GM11168 (cell line): ENCODE measurements at regions not wholly inside any gene's neighbourhood (a gene's known extent, or its start where the extent isn't known, plus 50 kb on each side); places are given as distances from the start of the nearest gene placed in this dataset.
"Not testable (repeated sequence)": the region's sequence is repeated elsewhere in the genome, so short reads cannot be mapped to it uniquely, and the experiment has no call there.

Experiments
- in situ Hi-C: fragments of 300-500 bp; cut with MboI; formaldehyde crosslinking; loops from one replicate; pipeline ENCODE4 v1.12.0; 2022; ENCODE audit warnings: low sequenced_read_pairs; ENCODE audit not compliant: unreplicated experiment

DNA sequence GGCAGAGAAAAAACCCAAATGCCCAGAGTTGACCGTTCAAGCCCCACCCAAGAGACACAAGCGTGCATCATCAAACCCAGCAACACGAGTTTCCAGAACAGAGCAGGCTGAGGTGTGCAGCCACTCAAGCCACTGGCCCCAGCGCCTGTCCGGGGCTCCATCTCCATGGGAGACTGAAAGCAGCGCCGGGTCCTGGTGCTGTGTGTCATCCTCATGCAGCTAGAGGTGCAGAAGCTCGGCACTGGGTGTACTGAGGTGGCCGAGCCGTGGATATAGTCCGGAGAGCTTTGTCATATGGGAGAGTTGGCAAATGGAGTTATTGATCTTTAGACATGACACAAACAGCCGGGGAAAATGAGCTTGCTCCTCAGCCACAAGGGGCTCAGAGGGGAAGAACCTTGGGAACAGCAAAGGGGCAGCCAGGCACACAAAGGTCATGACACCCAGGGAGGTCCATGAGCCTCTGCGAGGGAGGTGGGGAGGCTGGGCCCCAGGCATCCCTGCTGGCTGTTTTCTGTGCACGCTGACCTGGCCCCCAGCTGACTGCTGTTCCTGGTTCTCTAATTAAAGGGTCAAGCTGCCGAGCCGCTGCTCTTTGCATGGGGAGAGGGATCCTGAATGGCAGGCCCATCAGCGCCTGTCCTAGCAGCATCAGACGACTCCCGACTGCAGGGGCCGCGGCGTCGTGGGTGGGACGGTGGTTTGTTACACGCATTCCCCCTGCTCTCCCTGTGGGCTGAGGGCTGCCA lies 145.4 kb upstream of the SFSWAP start:
- in situ Hi-C loops: no loop called here

DNA sequence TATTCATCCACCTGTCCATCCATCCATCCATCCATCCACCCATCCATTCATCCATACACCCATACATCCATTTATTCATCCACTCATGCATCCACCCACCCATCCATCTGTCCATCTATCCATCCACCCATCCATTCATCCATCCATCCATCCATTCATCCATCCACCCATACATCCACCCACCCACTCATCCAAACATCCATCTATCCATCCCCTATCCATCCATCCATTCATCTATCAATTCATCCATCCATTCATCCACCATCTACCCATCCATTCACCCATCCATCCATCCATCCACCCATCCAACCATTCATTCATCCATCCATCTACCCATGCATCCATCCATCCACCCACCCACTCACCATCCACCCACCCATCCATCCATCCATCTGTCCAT lies 142.6 kb upstream of the SFSWAP start:
- in situ Hi-C loops: no loop called here

DNA sequence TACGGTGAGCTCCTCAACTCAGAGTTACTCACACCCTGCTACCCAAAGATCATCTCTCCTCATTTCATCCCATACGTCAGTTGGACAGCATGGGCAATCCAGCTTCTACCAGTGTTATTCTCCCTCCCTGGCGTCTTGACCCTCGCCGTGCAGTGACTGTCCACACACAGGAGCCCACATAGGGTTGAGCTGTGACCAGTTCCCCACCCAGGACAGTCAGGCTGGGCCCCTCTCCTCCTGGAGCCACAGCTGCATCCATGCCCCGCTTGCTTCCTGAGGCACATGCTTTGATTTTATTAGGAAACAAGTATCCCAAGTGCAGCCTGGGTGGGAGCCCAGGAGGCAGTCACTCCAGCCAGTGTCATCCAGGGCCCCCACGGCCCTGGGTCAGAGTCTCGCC lies 140.3 kb upstream of the SFSWAP start:
- in situ Hi-C loops: no loop called here

DNA sequence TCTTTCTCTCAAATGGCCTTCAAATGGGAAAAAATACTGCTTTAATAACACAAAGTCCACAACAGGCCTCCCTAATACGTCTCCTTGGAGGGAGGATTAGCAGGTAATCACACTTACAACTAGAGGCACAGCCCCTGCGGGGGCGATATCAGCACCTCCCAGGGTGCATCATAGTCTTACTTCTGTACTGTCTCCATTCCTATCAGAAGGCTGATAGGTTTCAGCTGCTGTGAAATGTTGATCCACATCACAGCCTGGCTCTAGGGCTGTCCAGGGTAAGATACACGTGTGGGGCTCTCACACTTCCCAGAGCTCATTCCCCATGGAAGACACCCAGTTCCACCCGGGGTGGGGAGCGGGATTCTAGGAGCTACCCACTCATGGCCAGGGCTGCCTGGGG lies 139.1 kb upstream of the SFSWAP start:
- in situ Hi-C loops: no loop called here

DNA sequence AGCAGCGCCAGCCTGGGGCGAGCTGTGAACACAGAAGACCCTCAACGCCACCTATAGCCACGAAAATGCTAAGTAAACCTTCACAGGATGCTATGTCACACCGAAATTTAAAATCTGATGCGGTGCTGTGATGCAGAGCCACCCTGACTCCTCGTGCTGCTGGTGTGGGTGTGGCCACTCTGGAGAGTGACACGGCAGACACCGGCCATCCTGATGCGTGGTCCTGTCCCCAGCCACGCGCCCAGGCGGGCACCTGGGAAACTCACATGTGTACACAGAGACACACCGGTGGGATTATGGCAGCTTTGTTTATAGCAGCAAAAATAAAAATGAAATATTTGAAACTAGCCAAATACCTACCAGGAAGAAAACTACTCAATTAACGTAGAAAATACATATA lies 138.3 kb upstream of the SFSWAP start:
- in situ Hi-C loops: no loop called here

DNA sequence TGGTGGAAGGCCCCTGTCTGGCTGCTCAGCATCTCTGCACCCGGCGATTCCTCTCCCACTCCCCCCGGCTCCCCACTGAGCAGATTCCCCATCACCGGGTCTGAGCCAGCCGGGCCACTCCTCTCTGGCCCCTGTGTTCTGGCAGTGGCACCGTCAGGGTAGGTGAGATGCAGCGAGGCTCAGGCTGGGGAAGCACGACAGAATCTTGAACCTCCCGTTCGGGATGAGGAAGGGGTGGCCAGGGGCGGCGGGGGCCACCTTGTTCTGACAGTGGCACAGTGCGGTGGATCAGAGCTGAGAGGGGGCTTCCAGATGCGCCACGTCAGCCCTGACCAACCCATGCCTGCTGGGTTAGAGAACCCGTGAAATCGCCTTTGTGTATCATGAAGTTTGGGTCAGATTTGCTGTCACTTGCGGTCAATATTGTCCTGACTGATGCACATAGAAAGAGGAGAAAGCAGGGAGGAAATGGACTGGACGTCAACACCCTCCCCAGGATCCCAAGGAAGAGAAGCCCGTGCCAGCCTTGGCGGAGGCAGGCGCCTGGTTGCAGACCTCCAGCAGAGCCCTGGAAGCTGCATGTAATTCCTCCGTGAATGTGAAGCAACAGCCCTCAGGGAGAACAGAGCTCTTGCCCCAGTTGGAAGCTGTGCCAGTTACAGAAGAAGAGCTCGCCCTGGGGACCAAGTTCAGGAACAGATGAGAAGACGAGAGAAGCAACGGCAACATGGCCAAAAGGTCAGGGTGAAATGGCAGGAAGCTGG lies 137.1 kb upstream of the SFSWAP start:
- in situ Hi-C loops: no loop called here

DNA sequence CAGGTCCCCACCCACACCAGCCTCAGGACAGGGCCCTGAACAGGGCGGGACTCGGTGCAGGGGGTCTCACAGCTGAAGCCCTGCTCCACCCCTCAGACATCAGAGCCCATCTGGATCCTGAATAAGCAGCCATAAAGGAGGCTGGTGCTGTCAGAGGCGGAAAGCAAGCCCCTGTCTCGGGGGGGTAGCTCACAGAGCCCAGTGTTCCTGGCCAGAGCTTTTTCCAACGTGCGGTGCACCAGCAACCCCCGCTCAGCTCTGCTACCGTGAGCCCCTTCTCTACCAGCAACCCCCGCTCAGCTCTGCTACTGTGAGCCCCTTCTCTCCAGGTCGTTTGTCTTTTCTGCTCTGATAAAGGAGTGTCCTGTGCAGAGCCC lies 136.5 kb upstream of the SFSWAP start:
- in situ Hi-C loops: no loop called here

DNA sequence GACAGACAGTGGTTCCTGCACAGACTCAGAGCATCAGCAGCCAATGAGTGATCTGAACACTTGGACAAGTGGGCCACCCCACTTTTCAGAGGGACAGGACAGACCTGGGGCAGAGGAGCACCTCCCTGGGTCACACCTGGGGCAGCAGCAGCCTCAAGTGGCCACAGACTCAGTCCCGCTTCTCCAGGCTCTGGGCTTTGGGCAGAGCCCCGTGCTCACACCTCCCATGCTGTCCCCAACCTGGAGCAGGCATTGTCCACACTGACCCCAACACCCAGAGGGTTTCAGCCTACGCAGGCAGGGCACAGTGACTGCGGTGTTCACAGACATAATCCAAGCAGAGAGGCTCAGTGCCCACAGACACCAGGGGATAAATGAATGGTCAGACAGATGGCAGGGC lies 135.5 kb upstream of the SFSWAP start:
- in situ Hi-C loops: no loop called here

DNA sequence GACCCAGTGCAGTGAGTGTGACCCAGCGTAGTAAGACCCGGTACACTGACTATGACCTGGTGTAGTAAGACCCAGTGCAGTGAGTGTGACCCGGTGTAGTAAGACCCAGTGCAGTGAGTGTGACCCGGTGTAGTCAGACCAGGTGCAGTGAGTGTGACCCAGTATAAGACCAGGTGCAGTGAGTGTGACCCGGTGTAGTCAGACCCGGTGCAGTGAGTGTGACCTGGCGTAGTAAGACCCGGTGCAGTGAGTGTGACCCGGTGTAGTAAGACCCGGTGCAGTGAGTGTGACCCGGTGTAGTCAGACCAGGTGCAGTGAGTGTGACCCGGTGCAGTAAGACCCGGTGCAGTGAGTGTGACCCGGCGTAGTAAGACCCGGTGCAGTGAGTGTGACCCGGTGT lies 134.2 kb upstream of the SFSWAP start:
- in situ Hi-C loops: not testable (repeated sequence)

DNA sequence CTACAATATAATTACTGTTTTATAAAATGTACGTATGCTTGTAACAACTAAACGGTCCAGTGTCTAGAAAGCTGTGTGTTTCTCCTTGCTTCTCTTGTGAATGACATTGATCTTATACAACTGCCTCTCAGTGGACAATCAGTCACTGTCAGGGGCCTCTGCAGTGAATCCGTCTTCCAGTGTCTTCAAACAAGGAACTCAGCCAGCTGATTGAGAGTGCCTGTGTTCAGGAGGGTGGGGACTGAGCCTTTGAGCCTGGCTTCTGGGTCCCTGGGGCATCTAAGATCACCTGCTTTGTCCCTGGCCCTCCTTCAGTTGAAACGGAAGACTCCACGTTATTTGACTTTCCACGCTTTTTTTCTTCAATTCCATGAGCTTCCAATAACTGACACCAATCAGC lies 133.1 kb upstream of the SFSWAP start:
- in situ Hi-C loops: no loop called here

DNA sequence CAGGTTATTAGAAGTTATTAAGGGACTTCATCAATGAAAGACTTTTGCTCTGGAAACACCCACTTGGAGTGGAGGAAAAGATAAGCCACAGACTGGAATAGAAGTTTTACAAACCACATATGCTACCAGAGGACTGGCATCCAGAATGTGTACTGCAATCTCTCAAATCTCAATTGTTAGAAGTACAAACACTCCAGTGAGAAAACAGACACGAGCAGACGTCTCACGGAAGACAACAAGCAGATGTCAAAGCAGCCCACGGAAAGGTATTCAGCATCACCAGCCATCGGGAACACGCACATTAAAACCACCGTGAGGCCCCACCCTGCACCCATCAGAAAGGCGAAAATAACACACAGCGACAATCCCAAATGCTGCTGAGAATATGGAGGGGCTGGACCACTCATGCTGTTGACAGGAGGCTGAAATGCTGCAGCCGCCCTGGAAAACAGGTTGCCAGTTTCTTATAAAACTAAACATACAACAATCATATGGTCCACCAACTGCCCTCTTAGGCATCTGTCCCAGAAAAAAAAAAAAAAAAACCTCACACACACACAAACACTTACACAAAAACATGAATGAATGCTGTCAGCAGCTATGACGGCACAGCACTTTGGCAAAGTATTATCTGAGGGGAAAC lies 131.9 kb upstream of the SFSWAP start:
- in situ Hi-C loops: no loop called here

DNA sequence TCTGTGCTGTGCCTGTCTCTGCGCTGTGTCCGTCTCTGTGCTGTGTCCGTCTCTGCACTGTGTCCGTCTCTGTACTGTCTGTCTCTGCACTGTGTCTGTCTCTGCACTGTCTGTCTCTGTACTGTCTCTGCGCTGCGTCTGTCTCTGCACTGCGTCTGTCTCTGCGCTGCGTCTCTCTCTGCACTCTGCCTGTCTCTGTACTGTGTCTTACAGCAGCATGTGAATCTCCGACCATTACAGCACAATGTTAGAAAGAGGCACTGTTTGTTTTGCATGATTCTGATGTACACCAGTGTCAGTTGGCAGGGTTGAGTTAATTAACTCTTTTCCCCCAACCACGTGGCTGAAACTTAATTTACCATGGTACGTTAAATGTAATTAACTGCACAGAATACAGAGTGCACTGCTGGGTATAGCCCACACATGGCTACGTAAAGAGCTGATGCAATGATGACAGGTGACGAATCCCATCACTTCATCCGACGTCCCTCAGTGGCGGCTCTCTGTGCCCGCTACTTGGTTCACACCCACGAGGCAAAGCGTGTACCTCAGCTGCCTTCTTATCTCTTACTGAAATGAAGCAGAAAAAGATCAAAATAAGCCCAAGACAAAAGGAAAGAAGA lies 127.7 kb upstream of the SFSWAP start:
- in situ Hi-C loops: no loop called here

DNA sequence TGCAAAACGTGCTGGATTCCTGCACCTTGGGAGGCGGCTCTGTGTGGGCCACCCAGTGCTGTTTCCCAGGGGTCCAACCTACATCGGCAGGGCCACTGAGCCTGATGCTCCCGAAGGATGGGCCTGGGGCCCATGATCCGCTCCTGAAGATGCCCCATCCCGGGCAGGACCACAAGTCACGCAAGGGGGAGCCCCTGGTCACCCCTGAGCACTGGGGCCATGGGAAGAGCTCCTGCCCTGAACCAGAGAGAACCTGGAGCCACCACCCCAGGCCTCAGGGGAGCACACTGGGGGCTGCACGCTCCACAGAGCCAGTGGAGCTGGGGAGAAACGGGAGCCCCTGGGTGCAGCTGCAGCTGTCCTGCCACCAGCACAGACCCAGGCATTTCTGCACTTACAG lies 124.6 kb upstream of the SFSWAP start:
- in situ Hi-C loops: no loop called here

DNA sequence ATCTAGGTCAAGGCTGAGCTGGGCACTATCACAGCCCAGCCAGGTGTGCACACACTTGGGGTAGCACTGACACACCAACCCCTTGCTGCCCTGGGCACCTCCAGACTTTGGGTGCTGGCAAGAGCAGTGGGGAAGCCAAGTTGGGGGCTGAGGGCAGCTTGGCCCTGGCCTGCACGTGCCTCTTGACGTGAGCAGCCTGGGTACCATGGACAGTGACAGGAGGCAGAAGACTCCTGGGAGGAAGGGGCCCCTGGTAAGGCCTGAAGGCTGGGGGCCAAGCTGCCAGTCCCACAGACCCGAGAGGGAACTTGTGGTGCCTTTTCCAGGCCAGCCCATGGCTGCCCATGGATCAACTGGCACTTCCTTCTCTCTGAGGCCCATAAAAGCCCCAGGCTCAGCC lies 124.1 kb upstream of the SFSWAP start:
- in situ Hi-C loops: no loop called here

DNA sequence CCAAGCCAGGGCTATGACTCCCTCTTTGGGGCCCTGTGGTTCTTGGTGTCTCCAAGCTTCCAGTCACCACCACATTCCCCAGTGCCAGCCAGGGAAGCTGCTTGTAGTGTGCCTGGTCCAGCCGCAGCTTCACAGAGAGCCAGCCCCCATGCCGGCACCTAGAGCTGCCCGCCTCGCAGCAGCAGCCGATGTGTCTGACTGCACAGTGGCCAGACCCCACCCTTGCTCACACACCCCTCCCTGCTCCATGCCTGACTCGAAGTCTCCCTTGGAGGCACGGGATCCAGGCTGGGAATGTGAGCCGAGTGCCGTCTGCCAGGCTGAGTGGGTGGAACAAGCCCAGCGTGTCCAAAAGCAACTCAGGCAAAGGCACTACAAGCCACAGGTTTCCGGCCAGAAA lies 123.3 kb upstream of the SFSWAP start:
- in situ Hi-C loops: no loop called here

DNA sequence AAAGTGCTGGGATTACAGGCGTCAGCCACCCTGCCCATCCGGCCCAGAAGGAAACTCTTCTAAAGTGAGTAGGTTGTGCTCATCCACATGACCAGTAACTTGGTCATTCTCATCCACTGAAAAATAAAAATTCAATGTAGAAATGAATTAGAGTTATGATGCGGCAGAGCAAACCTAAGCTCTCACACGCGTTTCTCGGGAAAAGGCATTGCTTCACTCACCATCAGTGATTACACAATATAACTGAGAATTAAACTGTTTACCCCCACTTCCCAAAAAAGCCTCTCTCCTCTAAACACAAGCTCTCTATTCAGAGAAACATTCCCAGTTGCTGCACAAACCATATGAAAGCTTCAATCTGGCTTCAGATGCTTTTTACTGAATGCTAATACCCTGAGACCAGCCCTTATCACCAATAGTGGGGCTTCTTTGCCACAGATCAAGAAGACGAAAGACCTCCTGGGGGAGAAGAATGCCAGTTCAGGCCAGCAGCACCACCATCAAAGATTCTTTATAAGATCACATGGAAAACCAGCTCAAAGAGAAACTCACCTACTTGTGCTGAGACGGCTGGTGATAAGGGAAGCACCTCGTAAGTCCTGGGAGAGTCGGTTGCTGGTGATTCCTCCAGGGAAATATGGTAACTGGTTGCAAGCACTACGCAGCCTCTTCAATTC lies 121.5 kb upstream of the SFSWAP start:
- in situ Hi-C loops: no loop called here

DNA sequence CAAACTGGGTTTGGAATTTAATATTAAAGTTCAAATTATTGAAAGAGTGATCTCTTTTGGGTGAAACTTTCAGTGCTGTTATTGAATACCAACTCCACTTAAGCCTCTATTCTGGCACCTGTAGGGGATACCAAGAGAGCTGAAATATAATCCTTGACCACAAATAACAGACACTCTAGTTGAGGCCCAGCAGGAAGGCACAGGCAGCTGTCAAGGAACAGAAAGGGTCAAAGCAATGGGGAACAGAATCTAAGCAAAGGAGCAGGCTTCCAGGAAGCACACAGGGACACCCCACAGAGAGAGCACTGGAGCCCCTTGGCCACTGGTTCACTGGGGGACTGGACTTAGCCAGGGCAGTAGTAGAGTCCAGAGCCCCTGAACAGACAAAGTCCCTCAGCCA lies 120.9 kb upstream of the SFSWAP start:
- in situ Hi-C loops: no loop called here

DNA sequence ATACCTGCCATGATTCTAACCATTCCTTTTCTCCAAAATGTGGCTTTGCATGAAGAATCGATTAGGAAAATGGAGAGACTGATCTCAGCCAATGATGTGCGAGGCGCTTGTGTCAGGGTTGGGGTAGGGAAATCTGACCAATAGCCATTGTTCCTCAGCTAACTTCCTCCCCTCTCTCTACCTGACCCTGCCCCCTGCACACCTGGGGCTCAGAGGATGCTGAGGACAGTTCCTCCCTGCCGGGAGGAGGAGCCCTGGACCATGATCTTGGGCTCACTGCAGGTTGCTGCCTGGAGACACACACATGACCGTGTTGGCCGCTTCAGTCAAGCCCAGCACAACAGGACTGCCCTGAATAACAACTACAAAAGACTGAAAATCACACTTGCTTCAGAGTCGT lies 119.8 kb upstream of the SFSWAP start:
- in situ Hi-C loops: no loop called here

DNA sequence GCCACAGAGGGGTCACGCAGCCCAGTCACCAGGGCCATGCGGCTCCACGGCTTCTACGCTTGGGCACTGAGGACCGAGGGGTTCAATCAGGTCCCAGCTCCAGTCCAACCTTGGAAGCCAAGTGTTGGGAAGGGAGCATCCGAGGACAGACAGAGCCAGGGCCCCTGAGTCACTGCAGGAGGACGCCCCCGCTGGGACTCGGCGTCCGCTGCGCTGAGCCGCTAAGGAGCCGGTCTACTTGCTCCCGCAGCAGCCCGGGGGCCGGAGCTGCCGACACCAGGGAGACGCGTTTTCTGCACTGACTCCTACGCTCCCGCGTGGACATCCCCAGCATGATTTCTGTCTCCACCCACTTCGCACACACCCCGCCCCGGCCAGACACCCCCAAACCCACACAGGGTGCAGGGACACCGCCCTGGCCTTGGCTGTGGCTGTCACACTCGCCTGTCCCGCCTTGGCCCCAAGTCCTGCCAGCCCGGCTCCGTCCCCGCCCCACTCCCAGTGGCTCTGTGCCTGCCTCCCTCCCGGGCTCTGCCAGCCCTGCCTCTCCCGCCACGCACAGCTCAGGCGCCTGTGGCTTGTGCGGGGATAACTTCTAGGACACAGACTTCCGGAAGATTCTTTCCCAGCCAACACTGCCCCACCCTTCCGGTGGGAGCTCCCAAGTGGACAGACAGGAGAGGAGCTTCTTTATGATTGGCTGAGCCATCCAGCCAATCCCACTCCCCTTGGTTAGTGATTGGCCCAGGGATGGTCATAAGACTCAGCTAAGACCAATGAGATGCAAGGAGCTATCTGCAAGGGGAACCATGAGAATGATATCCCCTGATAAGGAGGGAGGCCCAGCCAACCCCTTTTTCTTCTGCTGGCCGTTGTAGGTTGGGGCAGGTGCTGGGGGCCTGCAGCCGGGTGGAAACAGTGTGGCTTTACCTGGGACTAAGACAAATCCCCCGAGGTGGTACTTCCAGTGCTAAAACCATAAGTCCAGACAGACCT lies 118.9 kb upstream of the SFSWAP start:
- in situ Hi-C loops: no loop called here
